B cell (primary cell): ENCODE measurements at regions not wholly inside any gene's neighbourhood (a gene's known extent, or its start where the extent isn't known, plus 50 kb on each side); places are given as distances from the start of the nearest gene placed in this dataset.

Experiments used
- ATAC-seq: fragments of 200-7000 bp; cut with Tn5 transposase; one replicate; pipeline ENCODE4 v1.10.0; 2021; ENCODE audit warnings: low read depth, mild to moderate bottlenecking, moderate number of reproducible peaks, moderate library complexity
- CTCF ChIA-PET: fragments of 350-600 bp; sonication (Branson Sonifier 250); formaldehyde crosslinking; loops from one replicate; lab custom pipeline; 2021; ENCODE audit warnings: antibody characterized with exemption, inconsistent platforms; lab: Charles Lee
- POLR2A ChIA-PET: fragments of 350-600 bp; sonication (Branson Sonifier 250); formaldehyde crosslinking; loops from one replicate; lab custom pipeline; 2021; ENCODE audit warnings: antibody characterized with exemption; lab: Charles Lee
- DNase-seq: peaks from one replicate; pipeline ENCODE4 v3.0.0; 2013
- H2AFZ ChIP-seq: 2 replicates; pipeline ENCODE4 v1.6.1; 2012; ENCODE audit warnings: mild to moderate bottlenecking, low read depth, low read length; ENCODE audit not compliant: insufficient read depth, poor library complexity, severe bottlenecking
- H3K27ac ChIP-seq, 2 donors: 1 replicate in 1 of 2; 2 replicates in 1 of 2; pipeline ENCODE4 v1.5.1; 2012 to 2013; ENCODE audit warnings: low read length in 2 of 2, mild to moderate bottlenecking in 2 of 2, moderate library complexity in 1 of 2
- H3K27me3 ChIP-seq, 4 experiments: fragments of 200-600 bp in 1 of 4; sonication (generic) in 1 of 4; replicated peaks in 1 of 4; 1 replicate in 2 of 4; 2 replicates in 2 of 4; pipeline versions ENCODE4 v1.6.1 to v1.7.0; 2013 to 2016; ENCODE audit warnings: low read length in 3 of 4, mild to moderate bottlenecking in 2 of 4, mixed read lengths in 1 of 4, moderate library complexity in 1 of 4; ENCODE audit not compliant: insufficient read depth in 4 of 4, control insufficient read depth in 3 of 4; ENCODE audit errors: control extremely low read depth in 1 of 4
- H3K36me3 ChIP-seq, 2 experiments: replicated peaks in 1 of 2; 1 replicate in 1 of 2; 2 replicates in 1 of 2; pipeline versions ENCODE4 v1.6.1 to v1.7.1; 2013; ENCODE audit warnings: low read length in 1 of 2; ENCODE audit not compliant: insufficient read depth in 2 of 2, control insufficient read depth in 1 of 2; ENCODE audit errors: control extremely low read depth in 1 of 2, extremely low read depth in 1 of 2
- H3K4me1 ChIP-seq, 2 donors: fragments of 200-600 bp in 1 of 2; sonication (generic) in 1 of 2; 1 replicate in 1 of 2; 2 replicates in 1 of 2; pipeline versions ENCODE4 v1.5.1 to v1.6.1; 2013 to 2017; ENCODE audit warnings: low read length in 2 of 2; ENCODE audit not compliant: control insufficient read depth in 2 of 2, insufficient read depth in 2 of 2
- H3K4me2 ChIP-seq: replicated peaks from 2 replicates; pipeline ENCODE3; 2012; ENCODE audit warnings: mild to moderate bottlenecking, low read depth, low read length; ENCODE audit not compliant: poor library complexity, severe bottlenecking
- H3K4me3 ChIP-seq, 5 experiments: fragments of 200-600 bp in 1 of 5; sonication (generic) in 1 of 5; 1 replicate in 3 of 5; 2 replicates in 2 of 5; pipeline versions ENCODE4 v1.5.1 to v1.7.0; 2011 to 2016; ENCODE audit warnings: low read length in 4 of 5, mild to moderate bottlenecking in 4 of 5, low read depth in 2 of 5, control low read depth in 1 of 5, moderate library complexity in 1 of 5; ENCODE audit not compliant: insufficient read depth in 1 of 5; ENCODE audit errors: control extremely low read depth in 1 of 5, extremely low read depth in 1 of 5
- H3K79me2 ChIP-seq: fragments of 200-600 bp; sonication (generic); one replicate; pipeline ENCODE4 v1.6.0; 2016; ENCODE audit warnings: low read length; ENCODE audit not compliant: control insufficient read depth, insufficient read depth
- H3K9ac ChIP-seq: fragments of 200-600 bp; sonication (generic); 2 replicates; pipeline ENCODE4 v1.6.1; 2017; ENCODE audit warnings: mild to moderate bottlenecking, low read length, moderate library complexity
- H3K9me3 ChIP-seq, 3 donors: one replicate each; pipeline versions ENCODE4 v1.6.1 to v1.7.1; 2013; ENCODE audit warnings: low read length in 2 of 3; ENCODE audit not compliant: control insufficient read depth in 2 of 3, insufficient read depth in 1 of 3; ENCODE audit errors: control extremely low read depth in 1 of 3
- H4K20me1 ChIP-seq: 2 replicates; pipeline ENCODE4 v1.6.0; 2012; ENCODE audit warnings: mild to moderate bottlenecking, low read length; ENCODE audit not compliant: insufficient read depth, control insufficient read depth, poor library complexity, severe bottlenecking
- H3K27ac Mint-ChIP-seq: one replicate; pipeline ENCODE4 v1.8.0; 2021; ENCODE audit warnings: mixed read lengths
- H3K27me3 Mint-ChIP-seq: one replicate; pipeline ENCODE4 v1.8.0; 2021; ENCODE audit warnings: mixed read lengths
- H3K4me1 Mint-ChIP-seq: one replicate; pipeline ENCODE4 v1.8.0; 2021; ENCODE audit warnings: mixed read lengths
- H3K4me3 Mint-ChIP-seq: one replicate; pipeline ENCODE4 v1.8.0; 2021; ENCODE audit warnings: mixed read lengths
- H3K9me3 Mint-ChIP-seq: one replicate; pipeline ENCODE4 v1.8.0; 2022; ENCODE audit warnings: mixed read lengths; ENCODE audit not compliant: insufficient read depth
- EZH2 ChIP-seq: IDR thresholded peaks from 2 replicates; pipeline ENCODE4 v1.6.1; 2012; ENCODE audit warnings: borderline replicate concordance, low read depth, mild to moderate bottlenecking, moderate library complexity, low read length; ENCODE audit not compliant: insufficient read depth, poor library complexity, severe bottlenecking
- WGBS: methylation state at CpG from one replicate; pipeline ENCODE4 v1.1.5; 2013; ENCODE audit warnings: missing lambda C conversion rate; ENCODE audit not compliant: insufficient coverage; 5-methylcytosine and 5-hydroxymethylcytosine counted together
- intact Hi-C: fragments of 100-400 bp; cut with micrococcal nuclease; formaldehyde crosslinking; loops from one replicate; pipeline ENCODE4 v1.10.0; 2022
- TF ChIP-seq, protein P1 (sequence below): fragments of 200-600 bp; IDR thresholded peaks from one replicate; pipeline ENCODE4 v1.8.0; 2022; ENCODE audit warnings: antibody characterized with exemption, mild to moderate bottlenecking

DNA sequence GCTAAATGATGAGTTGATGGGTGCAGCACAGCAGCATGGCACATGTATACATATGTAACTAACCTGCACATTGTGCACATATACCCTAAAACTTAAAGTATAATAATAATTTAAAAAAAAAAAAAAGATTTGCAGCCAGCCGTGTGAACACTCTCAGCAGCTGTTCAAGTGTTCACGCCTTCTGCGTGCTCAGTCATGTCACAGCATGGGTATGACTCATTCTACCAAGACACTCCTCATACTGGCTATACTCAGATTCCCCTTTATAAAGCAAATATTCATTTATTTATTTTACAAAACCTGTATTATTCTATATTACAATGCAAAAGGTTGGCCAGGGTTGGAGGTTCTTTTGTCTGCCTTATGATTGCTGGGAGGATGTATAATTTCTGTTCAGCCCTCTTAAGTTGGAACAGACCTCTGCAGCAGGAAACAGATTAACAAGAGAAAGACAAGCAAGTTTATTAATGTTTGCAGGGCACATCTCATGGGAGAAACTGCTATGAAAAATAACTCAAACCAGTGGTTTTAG lies 1230.6 kb upstream of the CHAC2 start:
- Mint-ChIP-seq H3K27me3 (no peaks in the 10 kb centered on the region), H3K4me3 (no peak overlapping the region), H3K9me3 (no peaks in the 10 kb centered on the region), H3K4me1 (no peaks in the 10 kb centered on the region), H3K27ac (no peak overlapping the region)
- Histone ChIP-seq H3K79me2 (no peaks in the 10 kb centered on the region), H3K9ac (no peak overlapping the region), H3K4me2 (no peak overlapping the region), H3K27me3 (no peaks in the 10 kb centered on the region), H3K36me3 (no peaks in the 10 kb centered on the region), H3K4me1 (no peaks in the 10 kb centered on the region), H3K27ac (no peak overlapping the region), H4K20me1 (no peaks in the 10 kb centered on the region), H3K4me3 (no peak overlapping the region), H3K9me3 (no peaks in the 10 kb centered on the region), H2AFZ (no peak overlapping the region)
- POLR2A ChIA-PET: no interaction called here
- CTCF ChIA-PET: no interaction called here
- no peak for ATAC-seq
- TF ChIP-seq, protein P1, sequence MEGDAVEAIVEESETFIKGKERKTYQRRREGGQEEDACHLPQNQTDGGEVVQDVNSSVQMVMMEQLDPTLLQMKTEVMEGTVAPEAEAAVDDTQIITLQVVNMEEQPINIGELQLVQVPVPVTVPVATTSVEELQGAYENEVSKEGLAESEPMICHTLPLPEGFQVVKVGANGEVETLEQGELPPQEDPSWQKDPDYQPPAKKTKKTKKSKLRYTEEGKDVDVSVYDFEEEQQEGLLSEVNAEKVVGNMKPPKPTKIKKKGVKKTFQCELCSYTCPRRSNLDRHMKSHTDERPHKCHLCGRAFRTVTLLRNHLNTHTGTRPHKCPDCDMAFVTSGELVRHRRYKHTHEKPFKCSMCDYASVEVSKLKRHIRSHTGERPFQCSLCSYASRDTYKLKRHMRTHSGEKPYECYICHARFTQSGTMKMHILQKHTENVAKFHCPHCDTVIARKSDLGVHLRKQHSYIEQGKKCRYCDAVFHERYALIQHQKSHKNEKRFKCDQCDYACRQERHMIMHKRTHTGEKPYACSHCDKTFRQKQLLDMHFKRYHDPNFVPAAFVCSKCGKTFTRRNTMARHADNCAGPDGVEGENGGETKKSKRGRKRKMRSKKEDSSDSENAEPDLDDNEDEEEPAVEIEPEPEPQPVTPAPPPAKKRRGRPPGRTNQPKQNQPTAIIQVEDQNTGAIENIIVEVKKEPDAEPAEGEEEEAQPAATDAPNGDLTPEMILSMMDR: no peak
- TF ChIP-seq EZH2: no peak
- WGBS: no CpG with 5 or more reads among the region's 3 CpGs
- intact Hi-C loops: no loop called here
- DNase-seq: no peak

DNA sequence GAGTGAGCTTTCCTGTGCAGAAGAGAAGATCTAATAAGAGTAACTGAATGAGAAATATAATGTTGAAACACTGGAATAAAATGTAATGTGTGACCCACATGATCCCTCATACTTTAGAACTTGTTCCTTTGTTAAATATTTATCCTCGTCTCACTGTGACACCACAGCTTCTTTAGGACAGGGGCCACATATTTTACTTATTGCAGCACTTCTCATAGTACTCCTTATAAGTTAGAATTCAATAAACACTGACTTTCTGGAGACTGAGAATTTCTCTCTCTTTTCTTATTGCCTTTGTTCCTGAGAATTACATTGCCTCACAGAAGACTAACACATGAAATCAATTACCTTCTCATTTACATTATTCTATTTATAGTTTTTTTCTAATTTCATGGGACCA lies 1234.6 kb upstream of the CHAC2 start:
- no peak overlapping the region for H3K9ac ChIP-seq
- no peaks in the 10 kb centered on the region for H3K9me3 ChIP-seq
- Mint-ChIP-seq H3K4me3 (no peak overlapping the region), H3K9me3 (no peaks in the 10 kb centered on the region), H3K27ac (no peak overlapping the region), H3K27me3 (no peaks in the 10 kb centered on the region), H3K4me1 (no peaks in the 10 kb centered on the region)
- H3K4me2 ChIP-seq: no peak overlapping the region
- no peaks in the 10 kb centered on the region for H3K36me3 ChIP-seq
- DNase-seq (no peak), ATAC-seq (no peak)
- no peak overlapping the region for H3K27ac ChIP-seq
- no peaks in the 10 kb centered on the region for H4K20me1 ChIP-seq
- H3K79me2 ChIP-seq: no peaks in the 10 kb centered on the region
- ChIA-PET POLR2A (no interaction called here), CTCF (no interaction called here)
- H3K4me3 ChIP-seq: no peak overlapping the region
- H3K27me3 ChIP-seq: no peaks in the 10 kb centered on the region
- no peak for TF ChIP-seq EZH2
- TF ChIP-seq, protein P1: no peak
- intact Hi-C loops: no loop called here
- no peak overlapping the region for H2AFZ ChIP-seq
- no peaks in the 10 kb centered on the region for H3K4me1 ChIP-seq
- no CpG with 5 or more reads among the region's 1 CpG for WGBS
